ENCODE measurements at regions not wholly inside any gene's neighbourhood (a gene's known extent, or its start where the extent isn't known, plus 50 kb on each side); places are given as distances from the start of the nearest gene placed in this dataset.
"Not testable (repeated sequence)": the region's sequence is repeated elsewhere in the genome, so short reads cannot be mapped to it uniquely, and the experiment has no call there.

DNA sequence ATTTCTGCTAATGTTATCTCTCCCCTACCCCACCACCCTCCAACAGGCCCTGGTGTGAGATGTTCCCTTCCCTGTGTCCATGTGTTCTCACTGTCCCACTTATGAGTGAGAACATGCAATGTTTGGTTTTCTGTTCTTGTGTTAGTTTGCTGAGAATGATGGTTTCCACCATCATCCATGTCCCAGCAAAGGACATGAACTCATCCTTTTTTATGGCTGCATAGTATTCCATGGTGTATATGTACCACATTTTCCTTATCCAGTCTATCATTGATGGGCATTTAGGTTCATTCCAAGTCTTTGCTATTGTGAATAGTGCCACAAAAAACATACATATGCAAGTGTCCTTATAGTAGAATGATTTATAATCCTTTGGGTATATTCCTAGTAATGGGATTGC lies 104.5 kb downstream of the ZNF33B start:
- TF ChIP-seq CTCF (IDR thresholded peaks at IDR 0.05; ENCODE audit: low read depth, low read length, missing input control); RAD21 (IDR thresholded peaks at IDR 0.05); EGR1 (IDR thresholded peaks at IDR 0.05; ENCODE audit: low read depth in 2 of 2); SP1 (IDR thresholded peaks at IDR 0.05); JUND (IDR thresholded peaks at IDR 0.05); YY1 (IDR thresholded peaks at IDR 0.05); HNF4A (conservative IDR thresholded peaks at IDR 0.05); TAF1 (conservative IDR thresholded peaks at IDR 0.05): not testable (repeated sequence)
- TF ChIP-seq, protein P1, sequence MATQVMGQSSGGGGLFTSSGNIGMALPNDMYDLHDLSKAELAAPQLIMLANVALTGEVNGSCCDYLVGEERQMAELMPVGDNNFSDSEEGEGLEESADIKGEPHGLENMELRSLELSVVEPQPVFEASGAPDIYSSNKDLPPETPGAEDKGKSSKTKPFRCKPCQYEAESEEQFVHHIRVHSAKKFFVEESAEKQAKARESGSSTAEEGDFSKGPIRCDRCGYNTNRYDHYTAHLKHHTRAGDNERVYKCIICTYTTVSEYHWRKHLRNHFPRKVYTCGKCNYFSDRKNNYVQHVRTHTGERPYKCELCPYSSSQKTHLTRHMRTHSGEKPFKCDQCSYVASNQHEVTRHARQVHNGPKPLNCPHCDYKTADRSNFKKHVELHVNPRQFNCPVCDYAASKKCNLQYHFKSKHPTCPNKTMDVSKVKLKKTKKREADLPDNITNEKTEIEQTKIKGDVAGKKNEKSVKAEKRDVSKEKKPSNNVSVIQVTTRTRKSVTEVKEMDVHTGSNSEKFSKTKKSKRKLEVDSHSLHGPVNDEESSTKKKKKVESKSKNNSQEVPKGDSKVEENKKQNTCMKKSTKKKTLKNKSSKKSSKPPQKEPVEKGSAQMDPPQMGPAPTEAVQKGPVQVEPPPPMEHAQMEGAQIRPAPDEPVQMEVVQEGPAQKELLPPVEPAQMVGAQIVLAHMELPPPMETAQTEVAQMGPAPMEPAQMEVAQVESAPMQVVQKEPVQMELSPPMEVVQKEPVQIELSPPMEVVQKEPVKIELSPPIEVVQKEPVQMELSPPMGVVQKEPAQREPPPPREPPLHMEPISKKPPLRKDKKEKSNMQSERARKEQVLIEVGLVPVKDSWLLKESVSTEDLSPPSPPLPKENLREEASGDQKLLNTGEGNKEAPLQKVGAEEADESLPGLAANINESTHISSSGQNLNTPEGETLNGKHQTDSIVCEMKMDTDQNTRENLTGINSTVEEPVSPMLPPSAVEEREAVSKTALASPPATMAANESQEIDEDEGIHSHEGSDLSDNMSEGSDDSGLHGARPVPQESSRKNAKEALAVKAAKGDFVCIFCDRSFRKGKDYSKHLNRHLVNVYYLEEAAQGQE (IDR thresholded peaks at IDR 0.05) = not testable (repeated sequence)
- TF ChIP-seq, protein P2, sequence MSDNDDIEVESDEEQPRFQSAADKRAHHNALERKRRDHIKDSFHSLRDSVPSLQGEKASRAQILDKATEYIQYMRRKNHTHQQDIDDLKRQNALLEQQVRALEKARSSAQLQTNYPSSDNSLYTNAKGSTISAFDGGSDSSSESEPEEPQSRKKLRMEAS (IDR thresholded peaks at IDR 0.05) = not testable (repeated sequence)
- TF ChIP-seq, protein P3, sequence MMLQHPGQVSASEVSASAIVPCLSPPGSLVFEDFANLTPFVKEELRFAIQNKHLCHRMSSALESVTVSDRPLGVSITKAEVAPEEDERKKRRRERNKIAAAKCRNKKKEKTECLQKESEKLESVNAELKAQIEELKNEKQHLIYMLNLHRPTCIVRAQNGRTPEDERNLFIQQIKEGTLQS (IDR thresholded peaks at IDR 0.05) = not testable (repeated sequence)

All from liver (tissue), 3 donors.